ENCODE measurements at regions not wholly inside any gene's neighbourhood (a gene's known extent, or its start where the extent isn't known, plus 50 kb on each side); places are given as distances from the start of the nearest gene placed in this dataset.

GRCh38 chr2:173511942-173512341 lies 157.3 kb downstream of the CDCA7 start:
- H3K9me2 ChIP-seq (replicated peaks; ENCODE audit: low read depth, low read length): no peaks in the 10 kb centered on the region
- no peaks in the 10 kb centered on the region for H4K20me1 ChIP-seq (ENCODE audit: insufficient read depth, low read length, poor library complexity, severe bottlenecking)
- H2AFZ ChIP-seq (ENCODE audit: low read length): no peak overlapping the region; the same call in 1 of the 2 replicates
- H3K9ac ChIP-seq (ENCODE audit: low read depth, low read length, poor library complexity, severe bottlenecking): no peak overlapping the region
- no peaks in the 10 kb centered on the region for H3K9me3 ChIP-seq (ENCODE audit: insufficient read depth, low read depth, low read length)
- no peaks in the 10 kb centered on the region for H3K36me3 ChIP-seq (ENCODE audit: insufficient read depth, low read length)
- no peak overlapping the region for H3K4me3 ChIP-seq (ENCODE audit: low read length, poor library complexity, severe bottlenecking)
- no peaks in the 10 kb centered on the region for H3F3A ChIP-seq (ENCODE audit: low read depth)
- peaks cover 5% of the 10 kb centered on the region for H3K4me1 ChIP-seq (ENCODE audit: insufficient read depth, low read length, poor library complexity, severe bottlenecking)
- TF ChIP-seq EZH2phosphoT487 (IDR thresholded peaks at IDR 0.05; ENCODE audit: borderline replicate concordance): no peak
- TF ChIP-seq, protein P1, sequence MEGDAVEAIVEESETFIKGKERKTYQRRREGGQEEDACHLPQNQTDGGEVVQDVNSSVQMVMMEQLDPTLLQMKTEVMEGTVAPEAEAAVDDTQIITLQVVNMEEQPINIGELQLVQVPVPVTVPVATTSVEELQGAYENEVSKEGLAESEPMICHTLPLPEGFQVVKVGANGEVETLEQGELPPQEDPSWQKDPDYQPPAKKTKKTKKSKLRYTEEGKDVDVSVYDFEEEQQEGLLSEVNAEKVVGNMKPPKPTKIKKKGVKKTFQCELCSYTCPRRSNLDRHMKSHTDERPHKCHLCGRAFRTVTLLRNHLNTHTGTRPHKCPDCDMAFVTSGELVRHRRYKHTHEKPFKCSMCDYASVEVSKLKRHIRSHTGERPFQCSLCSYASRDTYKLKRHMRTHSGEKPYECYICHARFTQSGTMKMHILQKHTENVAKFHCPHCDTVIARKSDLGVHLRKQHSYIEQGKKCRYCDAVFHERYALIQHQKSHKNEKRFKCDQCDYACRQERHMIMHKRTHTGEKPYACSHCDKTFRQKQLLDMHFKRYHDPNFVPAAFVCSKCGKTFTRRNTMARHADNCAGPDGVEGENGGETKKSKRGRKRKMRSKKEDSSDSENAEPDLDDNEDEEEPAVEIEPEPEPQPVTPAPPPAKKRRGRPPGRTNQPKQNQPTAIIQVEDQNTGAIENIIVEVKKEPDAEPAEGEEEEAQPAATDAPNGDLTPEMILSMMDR (conservative IDR thresholded peaks at IDR 0.05; ENCODE audit: low read length): no peak
- no peak overlapping the region for H3K4me2 ChIP-seq (ENCODE audit: low read depth, low read length, poor library complexity, severe bottlenecking)
- no peaks in the 10 kb centered on the region for H3K79me2 ChIP-seq (ENCODE audit: insufficient read depth, low read length)
- H3K27me3 ChIP-seq (ENCODE audit: insufficient read depth, low read length, poor library complexity, severe bottlenecking): no peaks in the 10 kb centered on the region

- Histone ChIP-seq H4K20me1 (ENCODE audit: insufficient read depth, low read length, poor library complexity, severe bottlenecking) (no peaks in the 10 kb centered on the region), H3K4me1 (ENCODE audit: insufficient read depth, low read length, poor library complexity, severe bottlenecking) (peaks cover 2% of the 10 kb centered on the region), H3K4me2 (ENCODE audit: low read depth, low read length, poor library complexity, severe bottlenecking) (no peak overlapping the region), H2AFZ (ENCODE audit: low read length) (no peak overlapping the region), H3K79me2 (ENCODE audit: insufficient read depth, low read length) (no peaks in the 10 kb centered on the region), H3K27me3 (ENCODE audit: insufficient read depth, low read length, poor library complexity, severe bottlenecking) (no peaks in the 10 kb centered on the region), H3K4me3 (ENCODE audit: low read length, poor library complexity, severe bottlenecking) (no peak overlapping the region), H3F3A (ENCODE audit: low read depth) (no peaks in the 10 kb centered on the region), H3K9ac (ENCODE audit: low read depth, low read length, poor library complexity, severe bottlenecking) (no peak overlapping the region), H3K9me2 (replicated peaks; ENCODE audit: low read depth, low read length) (no peaks in the 10 kb centered on the region), H3K9me3 (ENCODE audit: insufficient read depth, low read depth, low read length) (peaks cover 3% of the 10 kb centered on the region; the same call in 1 of the 2 replicates), H3K36me3 (ENCODE audit: insufficient read depth, low read length) (no peaks in the 10 kb centered on the region)
- TF ChIP-seq, protein P1 (conservative IDR thresholded peaks at IDR 0.05; ENCODE audit: low read length): no peak
- no peak for TF ChIP-seq EZH2phosphoT487 (IDR thresholded peaks at IDR 0.05; ENCODE audit: borderline replicate concordance)
Observed at GRCh38 chr2:173513107-173513727, 158.5 kb downstream of the CDCA7 start.

DNA sequence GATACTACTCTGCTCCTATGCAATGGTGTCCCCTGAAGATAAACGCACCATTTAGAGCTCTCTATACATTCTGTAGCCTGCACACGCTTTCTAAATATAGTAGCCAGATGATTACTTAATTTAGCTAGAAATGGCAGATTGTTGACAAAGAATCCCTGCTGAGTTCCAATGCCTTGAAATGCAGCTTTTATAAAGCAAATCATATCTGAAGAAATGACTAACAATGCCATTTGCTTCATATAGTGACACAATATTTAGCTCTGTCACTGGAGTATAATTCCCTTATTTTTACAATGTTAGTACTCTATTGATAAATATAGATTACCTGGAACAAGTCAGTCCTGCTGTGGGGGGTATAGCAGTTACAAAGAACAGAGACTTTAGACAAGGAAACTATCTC lies 166.2 kb downstream of the CDCA7 start:
- no peak overlapping the region for H3K4me3 ChIP-seq (ENCODE audit: low read length, poor library complexity, severe bottlenecking)
- H3K36me3 ChIP-seq (ENCODE audit: insufficient read depth, low read length): no peaks in the 10 kb centered on the region
- TF ChIP-seq, protein P1 (conservative IDR thresholded peaks at IDR 0.05; ENCODE audit: low read length): no peak
- TF ChIP-seq EZH2phosphoT487 (IDR thresholded peaks at IDR 0.05; ENCODE audit: borderline replicate concordance): no peak
- H3K9ac ChIP-seq (ENCODE audit: low read depth, low read length, poor library complexity, severe bottlenecking): no peak overlapping the region
- H3K79me2 ChIP-seq (ENCODE audit: insufficient read depth, low read length): no peaks in the 10 kb centered on the region
- H3K4me2 ChIP-seq (ENCODE audit: low read depth, low read length, poor library complexity, severe bottlenecking): no peak overlapping the region
- peaks cover 3% of the 10 kb centered on the region; the same call in 1 of the 2 replicates for H3K9me3 ChIP-seq (ENCODE audit: insufficient read depth, low read depth, low read length)
- H3K9me2 ChIP-seq (replicated peaks; ENCODE audit: low read depth, low read length): no peaks in the 10 kb centered on the region
- H3K4me1 ChIP-seq (ENCODE audit: insufficient read depth, low read length, poor library complexity, severe bottlenecking): no peaks in the 10 kb centered on the region
- H3K27me3 ChIP-seq (ENCODE audit: insufficient read depth, low read length, poor library complexity, severe bottlenecking): no peaks in the 10 kb centered on the region
- no peak overlapping the region for H2AFZ ChIP-seq (ENCODE audit: low read length)
- no peaks in the 10 kb centered on the region for H3F3A ChIP-seq (ENCODE audit: low read depth)
- H4K20me1 ChIP-seq (ENCODE audit: insufficient read depth, low read length, poor library complexity, severe bottlenecking): no peaks in the 10 kb centered on the region
